HG03460 (cell line): ENCODE measurements at regions not wholly inside any gene's neighbourhood (a gene's known extent, or its start where the extent isn't known, plus 50 kb on each side); places are given as distances from the start of the nearest gene placed in this dataset.

ENCODE experiments used
- ATAC-seq: cut with Tn5 transposase; IDR thresholded peaks from one replicate; pipeline ENCODE4 v1.9.1; 2021; ENCODE audit not compliant: unreplicated experiment

GRCh38 chr1:14545422-14546025 is 53.0 kb upstream of the KAZN start:
- no peak for ATAC-seq

DNA sequence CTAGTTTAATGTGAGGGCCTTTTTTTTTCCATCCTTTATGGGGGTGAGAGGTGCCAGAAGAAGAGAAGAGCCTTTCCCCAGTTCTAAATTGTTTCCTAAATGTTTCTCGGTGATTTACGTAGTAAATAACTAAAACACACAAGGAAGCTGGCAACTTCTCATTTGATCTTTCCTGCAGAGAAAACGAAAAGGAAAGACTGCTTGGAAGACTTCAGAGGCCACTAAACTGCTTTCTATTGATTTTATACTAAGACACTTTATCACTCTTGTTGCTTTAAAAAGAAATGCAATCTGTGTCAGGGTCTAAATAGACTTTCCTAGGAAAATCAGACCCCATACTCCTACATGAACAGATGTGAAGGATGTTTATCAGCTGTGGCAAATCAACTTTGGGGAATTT is 52.1 kb upstream of the KAZN start:
- ATAC-seq: no peak
